PFSK-1 (cell line): ENCODE measurements at regions not wholly inside any gene's neighbourhood (a gene's known extent, or its start where the extent isn't known, plus 50 kb on each side); places are given as distances from the start of the nearest gene placed in this dataset.

Experiments used
- FOXP2 ChIP-seq: optimal IDR thresholded peaks from 2 replicates; pipeline ENCODE3; 2011; ENCODE audit warnings: borderline replicate concordance, control low read depth, inconsistent platforms; ENCODE audit not compliant: insufficient read depth; ENCODE audit errors: extremely low read length, extremely low read depth
- POLR2AphosphoS5 ChIP-seq: IDR thresholded peaks from 2 replicates; pipeline ENCODE4 v1.6.1; 2012; ENCODE audit warnings: low read depth, mild to moderate bottlenecking, control low read depth, low read length, moderate library complexity
- REST ChIP-seq, 2 experiments: IDR thresholded peaks; 2 replicates each; pipeline versions ENCODE4 v1.6.1 to v1.8.0; 2011 to 2012; ENCODE audit warnings: low read depth in 2 of 2, low read length in 2 of 2, control low read depth in 1 of 2, inconsistent platforms in 1 of 2, mild to moderate bottlenecking in 1 of 2, moderate library complexity in 1 of 2; ENCODE audit not compliant: insufficient read depth in 1 of 2
- SIN3A ChIP-seq: IDR thresholded peaks from 2 replicates; pipeline ENCODE4 v1.6.1; 2012; ENCODE audit warnings: mild to moderate bottlenecking, low read length, moderate library complexity, borderline replicate concordance; ENCODE audit not compliant: insufficient read depth
- TAF1 ChIP-seq: IDR thresholded peaks from 2 replicates; pipeline ENCODE4 v1.6.1; 2012; ENCODE audit warnings: low read length, control low read depth, borderline replicate concordance; ENCODE audit not compliant: insufficient read depth

GRCh38 chr12:28759333-28759732, 389.7 kb upstream of the FAR2 start:
- no peak for TF ChIP-seq POLR2AphosphoS5
- no peak for TF ChIP-seq FOXP2
- no peak for TF ChIP-seq REST (IDR thresholded peaks at IDR 0.05; ENCODE audit: insufficient read depth in 1 of 2, low read depth in 2 of 2, low read length in 2 of 2)
- TF ChIP-seq TAF1, result no peak

- no peak for TF ChIP-seq TAF1
- no peak for TF ChIP-seq FOXP2
Measured at GRCh38 chr12:28766398-28766797, 382.7 kb upstream of the FAR2 start.

- TF ChIP-seq FOXP2, result no peak
- no peak for TF ChIP-seq SIN3A
- TF ChIP-seq POLR2AphosphoS5, result no peak
- no peak for TF ChIP-seq TAF1
- TF ChIP-seq REST (IDR thresholded peaks at IDR 0.05; ENCODE audit: insufficient read depth in 1 of 2, low read depth in 2 of 2, low read length in 2 of 2), result no peak
Measured at GRCh38 chr12:28767836-28768348, 381.2 kb upstream of the FAR2 start.

- TF ChIP-seq REST (IDR thresholded peaks at IDR 0.05; ENCODE audit: insufficient read depth in 1 of 2, low read depth in 2 of 2, low read length in 2 of 2) (peak in 1 of 2 experiments; percentile 46; a peak in 1 of 4 replicates), SIN3A (no peak), TAF1 (no peak)
Measured at GRCh38 chr12:28770322-28770721, 378.8 kb upstream of the FAR2 start.

- TF ChIP-seq POLR2AphosphoS5 (no peak), REST (IDR thresholded peaks at IDR 0.05; ENCODE audit: insufficient read depth in 1 of 2, low read depth in 2 of 2, low read length in 2 of 2) (no peak), TAF1 (no peak), SIN3A (no peak), FOXP2 (no peak)
Measured at GRCh38 chr12:28771968-28772367, 377.1 kb upstream of the FAR2 start.

- TF ChIP-seq POLR2AphosphoS5 (no peak), FOXP2 (no peak), REST (IDR thresholded peaks at IDR 0.05; ENCODE audit: insufficient read depth in 1 of 2, low read depth in 2 of 2, low read length in 2 of 2) (no peak), SIN3A (no peak), TAF1 (no peak)
Measured at GRCh38 chr12:28775556-28775955, 373.5 kb upstream of the FAR2 start.
